Tibial nerve (tissue), 3 donors: ENCODE measurements at regions not wholly inside any gene's neighbourhood (a gene's known extent, or its start where the extent isn't known, plus 50 kb on each side); places are given as distances from the start of the nearest gene placed in this dataset.

Source experiments
- POLR2A ChIP-seq, 2 donors: fragments of 450-650 bp; IDR thresholded peaks; one replicate each; pipeline ENCODE4 v1.6.1; 2017; ENCODE audit warnings: antibody characterized with exemption in 2 of 2, mild to moderate bottlenecking in 2 of 2, moderate library complexity in 2 of 2
- TF ChIP-seq, protein P1 (sequence below), 5 experiments: fragments of 200-600 bp in 3 of 5; fragments of 450-650 bp in 2 of 5; sonication (generic) in 3 of 5; IDR thresholded peaks; one replicate each; pipeline ENCODE4 v1.5.1; 2016 to 2019; ENCODE audit warnings: antibody characterized with exemption in 5 of 5, mild to moderate bottlenecking in 3 of 5, moderate library complexity in 2 of 5

DNA sequence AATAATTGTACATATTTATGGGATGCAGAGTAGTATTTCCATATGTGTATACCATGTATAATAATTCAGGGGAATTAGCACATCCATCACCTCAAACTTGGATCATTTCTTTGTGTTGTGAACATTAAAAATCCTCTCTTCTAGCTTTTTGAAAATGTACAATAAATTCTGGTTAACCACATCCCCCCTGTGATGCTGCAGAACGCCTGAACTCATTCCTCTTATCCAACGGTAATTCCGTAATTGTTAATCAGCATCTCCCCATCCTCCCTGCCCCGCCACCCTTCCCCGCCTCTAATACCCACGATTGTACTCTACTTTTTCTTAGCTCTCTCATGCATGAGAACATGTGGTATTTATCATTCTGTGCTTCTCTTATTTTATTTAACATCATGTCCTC, 127.7 kb upstream of the ANKRD55 start:
- TF ChIP-seq, protein P1, sequence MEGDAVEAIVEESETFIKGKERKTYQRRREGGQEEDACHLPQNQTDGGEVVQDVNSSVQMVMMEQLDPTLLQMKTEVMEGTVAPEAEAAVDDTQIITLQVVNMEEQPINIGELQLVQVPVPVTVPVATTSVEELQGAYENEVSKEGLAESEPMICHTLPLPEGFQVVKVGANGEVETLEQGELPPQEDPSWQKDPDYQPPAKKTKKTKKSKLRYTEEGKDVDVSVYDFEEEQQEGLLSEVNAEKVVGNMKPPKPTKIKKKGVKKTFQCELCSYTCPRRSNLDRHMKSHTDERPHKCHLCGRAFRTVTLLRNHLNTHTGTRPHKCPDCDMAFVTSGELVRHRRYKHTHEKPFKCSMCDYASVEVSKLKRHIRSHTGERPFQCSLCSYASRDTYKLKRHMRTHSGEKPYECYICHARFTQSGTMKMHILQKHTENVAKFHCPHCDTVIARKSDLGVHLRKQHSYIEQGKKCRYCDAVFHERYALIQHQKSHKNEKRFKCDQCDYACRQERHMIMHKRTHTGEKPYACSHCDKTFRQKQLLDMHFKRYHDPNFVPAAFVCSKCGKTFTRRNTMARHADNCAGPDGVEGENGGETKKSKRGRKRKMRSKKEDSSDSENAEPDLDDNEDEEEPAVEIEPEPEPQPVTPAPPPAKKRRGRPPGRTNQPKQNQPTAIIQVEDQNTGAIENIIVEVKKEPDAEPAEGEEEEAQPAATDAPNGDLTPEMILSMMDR (IDR thresholded peaks at IDR 0.05) = no peak
- TF ChIP-seq POLR2A (IDR thresholded peaks at IDR 0.05) = no peak
